ENCODE measurements at regions not wholly inside any gene's neighbourhood (a gene's known extent, or its start where the extent isn't known, plus 50 kb on each side); places are given as distances from the start of the nearest gene placed in this dataset.

GRCh38 chr2:220044383-220044782 lies 417.0 kb downstream of the SLC4A3 start:
- no peaks in the 10 kb centered on the region for H3K36me3 ChIP-seq (ENCODE audit: insufficient read depth, low read length)
- no peak overlapping the region for H3K4me3 ChIP-seq (ENCODE audit: low read length)
- no peaks in the 10 kb centered on the region for H3K9me3 ChIP-seq (replicated peaks; ENCODE audit: low read length)
- H3K27me3 ChIP-seq (ENCODE audit: control insufficient read depth, insufficient read depth, low read length): no peaks in the 10 kb centered on the region
- H3K4me1 ChIP-seq (ENCODE audit: control insufficient read depth, insufficient read depth, low read length): peaks cover 15% of the 10 kb centered on the region
- no peak overlapping the region for H3K4me2 ChIP-seq (ENCODE audit: low read length)
- H3K9ac ChIP-seq (ENCODE audit: low read depth, low read length): no peak overlapping the region

DNA sequence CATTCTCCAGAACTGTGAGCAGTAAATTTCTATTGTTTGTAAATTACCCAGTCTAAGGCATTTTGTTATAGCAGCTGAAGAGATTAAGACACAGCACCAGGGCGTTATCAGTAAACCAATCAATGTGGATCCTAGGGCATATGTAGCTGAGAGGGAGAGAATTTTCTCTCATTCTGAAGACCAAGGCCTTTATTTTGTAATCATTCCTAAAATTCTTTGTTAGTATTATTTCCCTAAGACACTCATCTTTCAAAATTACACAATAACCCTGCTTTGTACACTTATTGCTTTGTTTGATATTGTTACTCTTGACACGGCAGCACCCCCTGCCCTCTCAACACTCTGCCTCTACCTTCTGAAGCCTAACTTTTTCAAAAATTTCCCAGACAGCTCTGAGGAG lies 419.1 kb downstream of the SLC4A3 start:
- H3K9me3 ChIP-seq (replicated peaks; ENCODE audit: low read length): no peaks in the 10 kb centered on the region

GRCh38 chr2:220051716-220052115 lies 424.3 kb downstream of the SLC4A3 start:
- H3K9ac ChIP-seq (ENCODE audit: low read depth, low read length): no peak overlapping the region
- no peaks in the 10 kb centered on the region for H3K4me1 ChIP-seq (ENCODE audit: control insufficient read depth, insufficient read depth, low read length)
- H3K4me2 ChIP-seq (ENCODE audit: low read length): no peak overlapping the region
- no peaks in the 10 kb centered on the region for H3K36me3 ChIP-seq (ENCODE audit: insufficient read depth, low read length)
- H3K4me3 ChIP-seq (ENCODE audit: low read length): no peak overlapping the region
- no peaks in the 10 kb centered on the region for H3K27me3 ChIP-seq (ENCODE audit: control insufficient read depth, insufficient read depth, low read length)
- H3K9me3 ChIP-seq (replicated peaks; ENCODE audit: low read length): no peaks in the 10 kb centered on the region

More for the DNA sequence above, 419.1 kb downstream of the SLC4A3 start:
- no peaks in the 10 kb centered on the region for H3K27me3 ChIP-seq (ENCODE audit: control insufficient read depth, insufficient read depth, low read length)
- peaks cover 15% of the 10 kb centered on the region for H3K4me1 ChIP-seq (ENCODE audit: control insufficient read depth, insufficient read depth, low read length)
- H3K4me2 ChIP-seq (ENCODE audit: low read length): no peak overlapping the region
- H3K9ac ChIP-seq (ENCODE audit: low read depth, low read length): no peak overlapping the region
- no peaks in the 10 kb centered on the region for H3K36me3 ChIP-seq (ENCODE audit: insufficient read depth, low read length)
- H3K4me3 ChIP-seq (ENCODE audit: low read length): no peak overlapping the region

DNA sequence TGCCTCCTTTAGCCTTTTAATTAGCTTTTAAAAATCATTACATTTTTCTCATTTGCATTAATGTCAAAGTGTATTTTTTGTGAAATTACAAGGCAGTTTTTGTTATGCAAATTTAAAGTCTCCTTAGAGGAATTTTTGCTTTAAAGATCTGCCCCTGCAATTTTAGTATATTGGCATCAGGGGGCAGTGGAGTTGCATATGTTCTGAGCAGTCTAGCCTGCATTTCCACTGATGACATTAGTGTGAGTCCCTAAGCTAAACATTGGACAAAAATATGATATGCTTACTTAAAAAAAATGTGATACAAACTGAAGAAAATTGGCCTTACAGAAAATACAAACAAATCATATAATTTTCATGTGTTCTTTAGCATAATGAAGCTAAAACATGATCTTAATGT lies 426.5 kb downstream of the SLC4A3 start:
- Histone ChIP-seq H3K9me3 (replicated peaks; ENCODE audit: low read length) (no peaks in the 10 kb centered on the region), H3K27me3 (ENCODE audit: control insufficient read depth, insufficient read depth, low read length) (no peaks in the 10 kb centered on the region), H3K4me1 (ENCODE audit: control insufficient read depth, insufficient read depth, low read length) (no peaks in the 10 kb centered on the region), H3K36me3 (ENCODE audit: insufficient read depth, low read length) (no peaks in the 10 kb centered on the region), H3K4me2 (ENCODE audit: low read length) (no peak overlapping the region), H3K4me3 (ENCODE audit: low read length) (no peak overlapping the region), H3K9ac (ENCODE audit: low read depth, low read length) (no peak overlapping the region)

DNA sequence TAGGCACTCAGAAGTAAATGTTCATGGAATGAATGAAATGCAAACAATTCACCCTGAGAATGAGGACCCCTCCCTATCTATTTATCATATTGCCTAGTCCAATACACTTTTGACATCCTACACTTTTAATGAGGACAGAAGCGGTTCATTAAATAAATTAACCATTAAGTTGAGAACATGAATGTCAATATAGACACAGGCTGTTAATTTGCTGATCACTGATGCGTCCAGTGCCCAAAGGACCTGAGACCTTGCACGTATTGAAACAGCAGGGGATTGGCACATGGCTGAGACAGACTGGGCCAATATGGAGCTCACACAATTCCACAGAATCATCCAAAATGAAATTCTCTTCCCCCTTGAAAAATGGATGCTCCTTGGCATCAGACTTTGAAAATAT lies 430.0 kb downstream of the SLC4A3 start:
- Histone ChIP-seq H3K4me3 (ENCODE audit: low read length) (no peak overlapping the region), H3K4me1 (ENCODE audit: control insufficient read depth, insufficient read depth, low read length) (no peaks in the 10 kb centered on the region), H3K27me3 (ENCODE audit: control insufficient read depth, insufficient read depth, low read length) (no peaks in the 10 kb centered on the region), H3K9me3 (replicated peaks; ENCODE audit: low read length) (no peaks in the 10 kb centered on the region), H3K4me2 (ENCODE audit: low read length) (no peak overlapping the region), H3K36me3 (ENCODE audit: insufficient read depth, low read length) (no peaks in the 10 kb centered on the region), H3K9ac (ENCODE audit: low read depth, low read length) (no peak overlapping the region)

- H3K4me3 ChIP-seq (ENCODE audit: low read length): no peak overlapping the region
- H3K4me1 ChIP-seq (ENCODE audit: control insufficient read depth, insufficient read depth, low read length): no peaks in the 10 kb centered on the region
- no peaks in the 10 kb centered on the region for H3K9me3 ChIP-seq (replicated peaks; ENCODE audit: low read length)
- H3K27me3 ChIP-seq (ENCODE audit: control insufficient read depth, insufficient read depth, low read length): no peaks in the 10 kb centered on the region
- H3K4me2 ChIP-seq (ENCODE audit: low read length): no peak overlapping the region
- H3K36me3 ChIP-seq (ENCODE audit: insufficient read depth, low read length): no peaks in the 10 kb centered on the region
- H3K9ac ChIP-seq (ENCODE audit: low read depth, low read length): no peak overlapping the region
Measured at GRCh38 chr2:220057916-220058315, 430.5 kb downstream of the SLC4A3 start.

GRCh38 chr2:220064111-220065030 lies 436.9 kb downstream of the SLC4A3 start:
- no peak overlapping the region for H3K4me3 ChIP-seq (ENCODE audit: low read length)

GRCh38 chr2:220065581-220065980 lies 438.2 kb downstream of the SLC4A3 start:
- H3K36me3 ChIP-seq (ENCODE audit: insufficient read depth, low read length): no peaks in the 10 kb centered on the region
- peaks cover 19% of the 10 kb centered on the region for H3K4me1 ChIP-seq (ENCODE audit: control insufficient read depth, insufficient read depth, low read length)
- no peak overlapping the region for H3K4me2 ChIP-seq (ENCODE audit: low read length)
- no peak overlapping the region for H3K9ac ChIP-seq (ENCODE audit: low read depth, low read length)
- no peak overlapping the region for H3K4me3 ChIP-seq (ENCODE audit: low read length)
- no peaks in the 10 kb centered on the region for H3K27me3 ChIP-seq (ENCODE audit: control insufficient read depth, insufficient read depth, low read length)
- H3K9me3 ChIP-seq (replicated peaks; ENCODE audit: low read length): no peaks in the 10 kb centered on the region

More at GRCh38 chr2:220064111-220065030, 436.9 kb downstream of the SLC4A3 start:
- no peaks in the 10 kb centered on the region for H3K9me3 ChIP-seq (replicated peaks; ENCODE audit: low read length)
- H3K27me3 ChIP-seq (ENCODE audit: control insufficient read depth, insufficient read depth, low read length): no peaks in the 10 kb centered on the region
- no peak overlapping the region for H3K9ac ChIP-seq (ENCODE audit: low read depth, low read length)
- peaks cover 19% of the 10 kb centered on the region for H3K4me1 ChIP-seq (ENCODE audit: control insufficient read depth, insufficient read depth, low read length)
- H3K36me3 ChIP-seq (ENCODE audit: insufficient read depth, low read length): no peaks in the 10 kb centered on the region
- H3K4me2 ChIP-seq (ENCODE audit: low read length): no peak overlapping the region

GRCh38 chr2:220068846-220069245 lies 441.4 kb downstream of the SLC4A3 start:
- no peak overlapping the region for H3K9ac ChIP-seq (ENCODE audit: low read depth, low read length)
- H3K9me3 ChIP-seq (replicated peaks; ENCODE audit: low read length): no peaks in the 10 kb centered on the region
- peaks cover 19% of the 10 kb centered on the region for H3K4me1 ChIP-seq (ENCODE audit: control insufficient read depth, insufficient read depth, low read length)

DNA sequence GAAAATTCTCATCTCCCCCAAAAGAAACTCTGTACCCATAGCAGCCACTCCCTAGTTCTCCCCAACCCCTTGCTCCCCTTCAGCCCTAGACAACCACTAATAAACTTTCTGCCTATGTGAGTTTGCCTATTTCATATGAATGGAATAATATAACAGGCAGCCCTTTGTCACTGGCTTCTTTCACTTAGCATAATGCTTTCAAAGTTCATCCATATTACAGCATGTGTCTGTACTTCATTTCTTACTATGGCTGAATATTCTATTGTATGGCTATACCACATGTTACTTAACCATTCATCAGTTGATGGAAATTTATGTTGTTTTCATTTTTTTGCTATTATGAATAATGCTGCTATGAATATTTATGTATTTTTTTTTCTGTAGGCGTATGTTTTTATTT lies 442.9 kb downstream of the SLC4A3 start:
- Histone ChIP-seq H3K9ac (ENCODE audit: low read depth, low read length) (no peak overlapping the region), H3K27me3 (ENCODE audit: control insufficient read depth, insufficient read depth, low read length) (no peaks in the 10 kb centered on the region), H3K4me1 (ENCODE audit: control insufficient read depth, insufficient read depth, low read length) (peaks cover 16% of the 10 kb centered on the region), H3K4me2 (ENCODE audit: low read length) (no peak overlapping the region), H3K4me3 (ENCODE audit: low read length) (no peak overlapping the region), H3K9me3 (replicated peaks; ENCODE audit: low read length) (no peaks in the 10 kb centered on the region), H3K36me3 (ENCODE audit: insufficient read depth, low read length) (no peaks in the 10 kb centered on the region)

More at GRCh38 chr2:220068846-220069245, 441.4 kb downstream of the SLC4A3 start:
- Histone ChIP-seq H3K27me3 (ENCODE audit: control insufficient read depth, insufficient read depth, low read length) (no peaks in the 10 kb centered on the region), H3K36me3 (ENCODE audit: insufficient read depth, low read length) (no peaks in the 10 kb centered on the region), H3K4me3 (ENCODE audit: low read length) (no peak overlapping the region), H3K4me2 (ENCODE audit: low read length) (no peak overlapping the region)

- no peaks in the 10 kb centered on the region for H3K9me3 ChIP-seq (replicated peaks; ENCODE audit: low read length)
- H3K4me3 ChIP-seq (ENCODE audit: low read length): no peak overlapping the region
- no peak overlapping the region for H3K9ac ChIP-seq (ENCODE audit: low read depth, low read length)
- no peaks in the 10 kb centered on the region for H3K36me3 ChIP-seq (ENCODE audit: insufficient read depth, low read length)
- H3K27me3 ChIP-seq (ENCODE audit: control insufficient read depth, insufficient read depth, low read length): no peaks in the 10 kb centered on the region
- no peak overlapping the region for H3K4me2 ChIP-seq (ENCODE audit: low read length)
- peaks cover 2% of the 10 kb centered on the region for H3K4me1 ChIP-seq (ENCODE audit: control insufficient read depth, insufficient read depth, low read length)
Measured at GRCh38 chr2:220071696-220072095, 444.3 kb downstream of the SLC4A3 start.

DNA sequence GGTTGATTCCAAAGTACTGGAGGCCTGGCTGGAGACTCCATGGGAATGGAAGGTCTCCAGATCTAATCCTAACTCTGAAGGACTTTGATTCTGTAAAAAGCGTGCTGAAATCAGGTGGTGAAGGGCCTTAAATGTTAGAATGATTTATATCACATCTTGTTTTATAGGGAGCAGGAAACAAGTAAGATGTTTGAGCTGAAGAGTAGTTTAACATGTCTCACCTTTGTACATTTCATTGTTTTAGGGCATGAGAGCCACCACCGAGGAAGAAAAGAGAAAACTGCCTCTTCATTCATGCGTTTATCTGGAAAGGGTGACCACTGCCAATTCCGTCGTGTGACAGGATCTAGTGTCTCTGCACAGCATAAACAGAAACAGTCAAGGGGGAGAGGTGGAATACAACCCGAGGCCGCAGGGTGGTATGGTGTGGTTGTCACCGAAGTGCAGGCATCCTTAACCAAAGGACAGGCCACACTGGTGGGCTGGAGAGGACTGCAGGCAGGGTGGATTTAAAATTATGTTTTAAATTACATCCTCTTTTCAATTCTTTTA lies 445.3 kb downstream of the SLC4A3 start:
- no peaks in the 10 kb centered on the region for H3K9me3 ChIP-seq (replicated peaks; ENCODE audit: low read length)
- no peaks in the 10 kb centered on the region for H3K4me1 ChIP-seq (ENCODE audit: control insufficient read depth, insufficient read depth, low read length)
- H3K9ac ChIP-seq (ENCODE audit: low read depth, low read length): no peak overlapping the region
- H3K36me3 ChIP-seq (ENCODE audit: insufficient read depth, low read length): no peaks in the 10 kb centered on the region
- no peak overlapping the region for H3K4me3 ChIP-seq (ENCODE audit: low read length)
- no peak overlapping the region for H3K4me2 ChIP-seq (ENCODE audit: low read length)
- no peaks in the 10 kb centered on the region for H3K27me3 ChIP-seq (ENCODE audit: control insufficient read depth, insufficient read depth, low read length)
